SK-N-SH (cell line): ENCODE measurements at regions not wholly inside any gene's neighbourhood (a gene's known extent, or its start where the extent isn't known, plus 50 kb on each side); places are given as distances from the start of the nearest gene placed in this dataset.

ENCODE experiments used
- CTCF ChIA-PET: fragments of 300-600, 350-600 bp; formaldehyde crosslinking; extraction: SDS; loops from one replicate; lab custom pipeline; 2021; lab: Yijun Ruan, JAX
- POLR2A ChIA-PET: fragments of 350-600 bp; sonication (Branson Sonifier 250); formaldehyde crosslinking; extraction: SDS; loops from one replicate; lab custom pipeline; 2020; ENCODE audit warnings: antibody characterized with exemption, inconsistent platforms; lab: Yijun Ruan, JAX
- DNase-seq: peaks from one replicate; pipeline ENCODE4 v3.0.0; 2012
- H2AFZ ChIP-seq: fragments of 200-600 bp; sonication (generic); 2 replicates; pipeline ENCODE4 v1.8.1; 2016; ENCODE audit warnings: antibody characterized with exemption, mild to moderate bottlenecking, low read depth
- H3F3A ChIP-seq: fragments of 200-600 bp; sonication (generic); replicated peaks from 2 replicates; pipeline ENCODE3; 2016; ENCODE audit warnings: antibody characterized with exemption, mild to moderate bottlenecking; ENCODE audit not compliant: insufficient read depth
- H3K27ac ChIP-seq, 2 experiments: fragments of 200-500 bp in 1 of 2; fragments of 200-600 bp in 1 of 2; sonication (Bioruptor generic) in 1 of 2; sonication (generic), shearing (Covaris generic) in 1 of 2; 2 replicates each; pipeline versions ENCODE4 v1.5.1 to v1.6.1; 2014 to 2016; ENCODE audit warnings: low read depth in 2 of 2, inconsistent platforms in 1 of 2, low read length in 1 of 2, mild to moderate bottlenecking in 1 of 2, mixed read lengths in 1 of 2
- H3K27me3 ChIP-seq: fragments of 200-600 bp; sonication (generic), shearing (Covaris generic); 2 replicates; pipeline ENCODE4 v1.6.1; 2016; ENCODE audit warnings: mixed run types; ENCODE audit not compliant: insufficient read depth
- H3K36me3 ChIP-seq, 2 experiments: fragments of 200-500 bp in 1 of 2; fragments of 200-600 bp in 1 of 2; sonication (Bioruptor generic) in 1 of 2; sonication (generic) in 1 of 2; replicated peaks in 1 of 2; 2 replicates each; pipeline versions ENCODE3 to v1.5.1; 2014 to 2016; ENCODE audit warnings: low read length in 1 of 2, mild to moderate bottlenecking in 1 of 2; ENCODE audit not compliant: insufficient read depth in 2 of 2, control insufficient read depth in 1 of 2
- H3K4me1 ChIP-seq, 2 experiments: fragments of 200-500 bp in 1 of 2; fragments of 200-600 bp in 1 of 2; sonication (Bioruptor generic) in 1 of 2; sonication (generic), shearing (Covaris generic) in 1 of 2; 2 replicates each; pipeline versions ENCODE4 v1.5.1 to v1.6.1; 2014 to 2016; ENCODE audit warnings: low read depth in 1 of 2, low read length in 1 of 2, mixed run types in 1 of 2; ENCODE audit not compliant: insufficient read depth in 2 of 2, control insufficient read depth in 1 of 2
- H3K4me2 ChIP-seq: fragments of 200-600 bp; sonication (generic), shearing (Covaris generic); 2 replicates; pipeline ENCODE4 v1.6.1; 2017; ENCODE audit warnings: mixed run types
- H3K4me3 ChIP-seq, 2 experiments: fragments of 200-500 bp in 1 of 2; fragments of 200-600 bp in 1 of 2; sonication (Bioruptor generic) in 1 of 2; sonication (generic), shearing (Covaris generic) in 1 of 2; 2 replicates each; pipeline versions ENCODE4 v1.5.1 to v1.8.1; 2014 to 2016; ENCODE audit warnings: low read depth in 2 of 2, inconsistent platforms in 1 of 2, low read length in 1 of 2, mild to moderate bottlenecking in 1 of 2, mixed read lengths in 1 of 2, moderate library complexity in 1 of 2
- H3K79me2 ChIP-seq: fragments of 200-600 bp; sonication (generic); 2 replicates; pipeline ENCODE4 v1.8.1; 2017; ENCODE audit warnings: mild to moderate bottlenecking; ENCODE audit not compliant: insufficient read depth
- H3K9ac ChIP-seq: fragments of 200-600 bp; sonication (generic); 2 replicates; pipeline ENCODE4 v1.6.1; 2017; ENCODE audit warnings: mixed run types
- H3K9me2 ChIP-seq: fragments of 200-600 bp; sonication (generic); 2 replicates; pipeline ENCODE4 v1.6.1; 2017; ENCODE audit warnings: mixed run types
- H3K9me3 ChIP-seq: fragments of 200-600 bp; sonication (generic); 2 replicates; pipeline ENCODE4 v1.6.1; 2017; ENCODE audit warnings: mixed run types, mild to moderate bottlenecking, moderate library complexity
- H4K20me1 ChIP-seq: fragments of 200-600 bp; sonication (generic); 2 replicates; pipeline ENCODE4 v1.6.1; 2017; ENCODE audit warnings: mild to moderate bottlenecking, mixed run types; ENCODE audit not compliant: insufficient read depth
- ELF1 ChIP-seq: IDR thresholded peaks from 2 replicates; pipeline ENCODE4 v1.4.0; 2012
- EP300 ChIP-seq, 2 experiments: IDR thresholded peaks; 2 replicates each; pipeline versions ENCODE4 v1.4.0 to v1.6.1; 2012; ENCODE audit warnings: borderline replicate concordance in 1 of 2, low read depth in 1 of 2, low read length in 1 of 2
- FOXJ3 ChIP-seq: sonication (generic); formaldehyde crosslinking; IDR thresholded peaks from 2 replicates; pipeline ENCODE4 v1.5.1; 2020; ENCODE audit warnings: mild to moderate bottlenecking, missing genetic modification reagents
- GATA2 ChIP-seq: sonication (generic); formaldehyde crosslinking; IDR thresholded peaks from 2 replicates; pipeline ENCODE4 v1.5.0; 2020; ENCODE audit warnings: mild to moderate bottlenecking, missing genetic modification reagents
- MAX ChIP-seq: IDR thresholded peaks from 2 replicates; pipeline ENCODE4 v1.4.0; 2012; ENCODE audit warnings: low read depth
- MEF2A ChIP-seq: IDR thresholded peaks from 2 replicates; pipeline ENCODE4 v1.4.0; 2012; ENCODE audit warnings: low read depth, borderline replicate concordance
- NFIC ChIP-seq: IDR thresholded peaks from 2 replicates; pipeline ENCODE4 v1.4.0; 2012; ENCODE audit warnings: borderline replicate concordance
- NRF1 ChIP-seq: IDR thresholded peaks from 2 replicates; pipeline ENCODE4 v1.6.1; 2012; ENCODE audit warnings: low read depth, mild to moderate bottlenecking, low read length
- POLR2AphosphoS5 ChIP-seq: IDR thresholded peaks from 2 replicates; pipeline ENCODE4 v1.6.1; 2012; ENCODE audit warnings: low read depth, low read length
- RCOR1 ChIP-seq: fragments of 150-350 bp; IDR thresholded peaks from 2 replicates; pipeline ENCODE4 v1.6.1; 2017; ENCODE audit warnings: antibody characterized with exemption, low read length
- REST ChIP-seq: IDR thresholded peaks from 2 replicates; pipeline ENCODE4 v1.6.1; 2012; ENCODE audit warnings: mild to moderate bottlenecking, low read depth, low read length, moderate library complexity
- RFX5 ChIP-seq: IDR thresholded peaks from 2 replicates; pipeline ENCODE4 v1.6.1; 2012; ENCODE audit warnings: mild to moderate bottlenecking, improper control_type of control experiment, low read length
- RXRA ChIP-seq: IDR thresholded peaks from 2 replicates; pipeline ENCODE4 v1.4.0; 2012; ENCODE audit warnings: low read depth, mild to moderate bottlenecking, borderline replicate concordance
- TAF1 ChIP-seq: IDR thresholded peaks from 2 replicates; pipeline ENCODE4 v1.6.1; 2012; ENCODE audit warnings: low read depth, mild to moderate bottlenecking, low read length, moderate library complexity, borderline replicate concordance
- TCF12 ChIP-seq: IDR thresholded peaks from 2 replicates; pipeline ENCODE4 v1.4.0; 2012
- TEAD4 ChIP-seq: IDR thresholded peaks from 2 replicates; pipeline ENCODE4 v1.4.0; 2012; ENCODE audit warnings: mild to moderate bottlenecking, borderline replicate concordance; ENCODE audit not compliant: insufficient read depth
- YY1 ChIP-seq: IDR thresholded peaks from 2 replicates; pipeline ENCODE4 v1.4.0; 2012; ENCODE audit warnings: low read depth, mild to moderate bottlenecking
- WGBS: methylation state at CpG from one replicate; pipeline ENCODE4 v1.1.6; 2017; ENCODE audit warnings: low lambda C conversion rate; 5-methylcytosine and 5-hydroxymethylcytosine counted together
- TF ChIP-seq, protein P1 (sequence below): fragments of 150-350 bp; IDR thresholded peaks from 2 replicates; pipeline ENCODE4 v1.6.1; 2017; ENCODE audit warnings: antibody characterized with exemption, low read length, low read depth, borderline replicate concordance

GRCh38 chr6:88276331-88276730, 110.2 kb upstream of the CNR1 start:
- Histone ChIP-seq H3K4me3 (no peak overlapping the region), H3K27me3 (no peaks in the 10 kb centered on the region), H3K9me3 (no peaks in the 10 kb centered on the region), H3K4me1 (no peaks in the 10 kb centered on the region), H3K79me2 (no peaks in the 10 kb centered on the region), H2AFZ (no peak overlapping the region), H3K9ac (no peak overlapping the region), H3K36me3 (no peaks in the 10 kb centered on the region), H3K27ac (no peak overlapping the region), H4K20me1 (no peaks in the 10 kb centered on the region), H3F3A (no peaks in the 10 kb centered on the region), H3K9me2 (no peaks in the 10 kb centered on the region), H3K4me2 (no peak overlapping the region)
- DNase-seq: no peak
- no peak for TF ChIP-seq FOXJ3 (CRISPR knock-in tag)
- TF ChIP-seq NRF1: no peak
- no peak for TF ChIP-seq RXRA
- TF ChIP-seq ELF1: no peak
- no peak for TF ChIP-seq YY1
- TF ChIP-seq TAF1: no peak
- no peak for TF ChIP-seq TEAD4
- TF ChIP-seq, protein P1, sequence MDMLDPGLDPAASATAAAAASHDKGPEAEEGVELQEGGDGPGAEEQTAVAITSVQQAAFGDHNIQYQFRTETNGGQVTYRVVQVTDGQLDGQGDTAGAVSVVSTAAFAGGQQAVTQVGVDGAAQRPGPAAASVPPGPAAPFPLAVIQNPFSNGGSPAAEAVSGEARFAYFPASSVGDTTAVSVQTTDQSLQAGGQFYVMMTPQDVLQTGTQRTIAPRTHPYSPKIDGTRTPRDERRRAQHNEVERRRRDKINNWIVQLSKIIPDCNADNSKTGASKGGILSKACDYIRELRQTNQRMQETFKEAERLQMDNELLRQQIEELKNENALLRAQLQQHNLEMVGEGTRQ: no peak
- no peak for TF ChIP-seq MEF2A
- POLR2A ChIA-PET: no interaction called here
- WGBS: 60% methylated on average over 2 of the region's 14 CpGs
- CTCF ChIA-PET: no interaction called here

DNA sequence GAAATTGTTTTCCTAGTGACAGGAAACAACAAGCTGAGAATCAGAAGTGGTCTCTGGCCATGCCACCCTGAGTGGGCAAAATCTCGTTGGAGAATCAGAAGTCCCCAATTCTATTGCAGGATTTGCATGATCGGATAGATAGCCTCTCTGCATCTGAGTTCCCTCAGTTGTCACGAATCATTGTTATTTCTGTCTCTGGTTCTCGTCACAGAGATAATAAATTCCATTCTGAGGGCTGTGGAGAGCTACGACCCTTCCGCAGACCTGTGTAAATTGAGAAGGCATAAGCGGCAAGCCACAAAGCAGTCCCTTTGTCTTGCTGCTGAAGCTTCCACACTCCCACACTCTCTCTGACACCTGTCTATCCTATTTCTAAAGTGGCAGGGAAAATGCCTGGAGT, 102.4 kb upstream of the CNR1 start:
- WGBS: 6% methylated on average over 7 of the region's 7 CpGs

More for the DNA sequence above, 102.4 kb upstream of the CNR1 start:
- H3K4me1 ChIP-seq: peaks cover 0 to 7% of the 10 kb centered on the region in 2 experiments; a peak in 2 of 4 replicates
- no peaks in the 10 kb centered on the region for H4K20me1 ChIP-seq
- TF ChIP-seq, protein P1: no peak
- TF ChIP-seq RXRA (no peak), MAX (no peak), TAF1 (no peak), EP300 (IDR thresholded peaks at IDR 0.05; ENCODE audit: borderline replicate concordance in 1 of 2, low read depth in 1 of 2, low read length in 1 of 2) (peak in 1 of 2 experiments; percentile 53; a peak in 1 of 4 replicates), TCF12 (peak; percentile 27; the same call in 1 of the 2 replicates), REST (no peak), YY1 (no peak), RCOR1 (no peak), NFIC (no peak), FOXJ3 (CRISPR knock-in tag) (0 out of 2 replicates have a peak, but pooled peaks have one; percentile 35), POLR2AphosphoS5 (no peak), RFX5 (no peak), GATA2 (peak; percentile 95)
- H3K9me3 ChIP-seq: no peaks in the 10 kb centered on the region
- no peak overlapping the region for H3K9ac ChIP-seq
- H3K4me2 ChIP-seq: no peak overlapping the region
- no peaks in the 10 kb centered on the region for H3K9me2 ChIP-seq
- peak; percentile 53 for DNase-seq
- no peak overlapping the region for H2AFZ ChIP-seq
- H3K4me3 ChIP-seq: no peak overlapping the region
- no peaks in the 10 kb centered on the region for H3K79me2 ChIP-seq
- no peaks in the 10 kb centered on the region for H3F3A ChIP-seq
- ChIA-PET CTCF (interaction anchor here (1.4 to 1.5 kb wide), 2 partner anchors 20 to 183 kb away, joined by 3 to 4 read pairs; no protein-coding TSS in a partner anchor), POLR2A (no interaction called here)
- no peaks in the 10 kb centered on the region for H3K36me3 ChIP-seq
- H3K27me3 ChIP-seq: no peaks in the 10 kb centered on the region
- H3K27ac ChIP-seq: no peak overlapping the region; a peak in 1 of 4 replicates
